ENCODE measurements at regions not wholly inside any gene's neighbourhood (a gene's known extent, or its start where the extent isn't known, plus 50 kb on each side); places are given as distances from the start of the nearest gene placed in this dataset.

DNA sequence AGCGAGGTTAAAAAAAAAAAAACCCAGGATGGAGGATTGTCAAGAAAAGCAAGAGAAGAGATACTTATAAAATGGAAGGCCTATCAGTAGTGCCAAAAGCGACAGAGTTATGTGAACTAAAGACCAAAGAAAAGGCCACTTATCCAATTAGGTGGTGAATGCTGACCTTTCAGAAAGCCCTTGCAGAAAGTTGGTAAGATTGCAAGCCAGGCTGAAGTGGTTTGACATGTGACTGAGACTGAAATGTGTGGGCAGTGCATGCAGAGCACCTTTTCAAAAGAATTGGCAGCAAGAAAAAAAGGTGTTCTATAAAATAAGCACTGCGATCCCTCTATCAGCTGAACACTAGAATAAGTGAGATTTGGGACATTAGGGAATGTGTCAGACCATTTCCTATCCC is 379.4 kb upstream of the FAM98A start:
- H3K27ac ChIP-seq: no peak overlapping the region
- no peaks in the 10 kb centered on the region for H3K9me3 ChIP-seq
- no peak for DNase-seq (ENCODE audit: low spot score)
- H3K36me3 ChIP-seq: no peaks in the 10 kb centered on the region
- H3K27me3 ChIP-seq (replicated peaks; ENCODE audit: insufficient read depth): no peaks in the 10 kb centered on the region
- TF ChIP-seq, protein P1, sequence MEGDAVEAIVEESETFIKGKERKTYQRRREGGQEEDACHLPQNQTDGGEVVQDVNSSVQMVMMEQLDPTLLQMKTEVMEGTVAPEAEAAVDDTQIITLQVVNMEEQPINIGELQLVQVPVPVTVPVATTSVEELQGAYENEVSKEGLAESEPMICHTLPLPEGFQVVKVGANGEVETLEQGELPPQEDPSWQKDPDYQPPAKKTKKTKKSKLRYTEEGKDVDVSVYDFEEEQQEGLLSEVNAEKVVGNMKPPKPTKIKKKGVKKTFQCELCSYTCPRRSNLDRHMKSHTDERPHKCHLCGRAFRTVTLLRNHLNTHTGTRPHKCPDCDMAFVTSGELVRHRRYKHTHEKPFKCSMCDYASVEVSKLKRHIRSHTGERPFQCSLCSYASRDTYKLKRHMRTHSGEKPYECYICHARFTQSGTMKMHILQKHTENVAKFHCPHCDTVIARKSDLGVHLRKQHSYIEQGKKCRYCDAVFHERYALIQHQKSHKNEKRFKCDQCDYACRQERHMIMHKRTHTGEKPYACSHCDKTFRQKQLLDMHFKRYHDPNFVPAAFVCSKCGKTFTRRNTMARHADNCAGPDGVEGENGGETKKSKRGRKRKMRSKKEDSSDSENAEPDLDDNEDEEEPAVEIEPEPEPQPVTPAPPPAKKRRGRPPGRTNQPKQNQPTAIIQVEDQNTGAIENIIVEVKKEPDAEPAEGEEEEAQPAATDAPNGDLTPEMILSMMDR (IDR thresholded peaks at IDR 0.05): no peak
- H3K4me1 ChIP-seq (ENCODE audit: control insufficient read depth in 1 of 2, low read depth in 2 of 2): no peaks in the 10 kb centered on the region
- H3K4me3 ChIP-seq: no peak overlapping the region
- no peak for ATAC-seq (ENCODE audit: insufficient number of reproducible peaks, low FRiP score, low read depth)

DNA sequence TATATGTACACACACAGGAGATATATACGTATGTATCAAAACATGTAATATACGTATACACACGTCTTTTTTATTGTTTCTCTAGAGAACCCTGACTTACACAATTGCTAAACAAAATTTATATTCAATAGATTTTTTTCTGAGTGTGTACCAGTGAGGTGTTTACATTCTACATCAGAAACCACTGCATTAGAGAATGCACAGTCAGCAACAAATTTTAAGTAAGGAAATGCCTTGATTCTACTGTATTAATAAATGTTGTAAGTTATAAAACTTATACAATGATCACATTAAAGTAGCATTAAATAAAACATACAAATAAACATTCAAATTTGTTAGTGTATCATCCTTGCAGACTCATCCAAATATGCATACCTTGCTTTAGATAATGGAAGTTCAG is 376.4 kb upstream of the FAM98A start:
- no peak overlapping the region for H3K4me3 ChIP-seq
- TF ChIP-seq, protein P1 (IDR thresholded peaks at IDR 0.05): no peak
- DNase-seq (ENCODE audit: low spot score) (no peak), ATAC-seq (ENCODE audit: insufficient number of reproducible peaks, low FRiP score, low read depth) (no peak)
- no peak overlapping the region for H3K27ac ChIP-seq
- no peaks in the 10 kb centered on the region for H3K9me3 ChIP-seq
- H3K4me1 ChIP-seq (ENCODE audit: control insufficient read depth in 1 of 2, low read depth in 2 of 2): no peaks in the 10 kb centered on the region
- H3K36me3 ChIP-seq: no peaks in the 10 kb centered on the region
- no peaks in the 10 kb centered on the region for H3K27me3 ChIP-seq (replicated peaks; ENCODE audit: insufficient read depth)

DNA sequence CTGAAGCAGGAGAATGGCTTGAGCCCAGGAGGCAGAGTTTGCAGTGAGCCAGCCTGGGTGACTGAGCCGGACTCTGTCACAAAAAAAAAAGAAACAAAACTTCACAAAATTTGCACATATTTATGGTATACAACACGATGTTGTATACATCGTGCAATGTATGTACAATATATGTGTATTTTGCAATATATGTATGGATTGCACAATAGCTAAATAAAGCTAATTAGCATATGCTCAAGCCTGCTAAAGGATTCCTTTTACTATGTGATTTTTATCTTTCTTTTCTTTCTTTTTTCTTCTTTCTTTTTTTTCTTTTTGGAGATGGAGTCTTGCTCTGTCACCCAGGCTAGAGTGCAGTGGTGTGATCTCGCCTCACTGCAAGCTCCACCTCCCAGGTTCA is 368.0 kb upstream of the FAM98A start:
- Histone ChIP-seq H3K4me1 (ENCODE audit: control insufficient read depth in 1 of 2, low read depth in 2 of 2) (no peaks in the 10 kb centered on the region), H3K36me3 (no peaks in the 10 kb centered on the region), H3K27ac (no peak overlapping the region), H3K4me3 (no peak overlapping the region), H3K9me3 (no peaks in the 10 kb centered on the region), H3K27me3 (replicated peaks; ENCODE audit: insufficient read depth) (no peaks in the 10 kb centered on the region)
- DNase-seq (ENCODE audit: low spot score): no peak
- no peak for ATAC-seq (ENCODE audit: insufficient number of reproducible peaks, low FRiP score, low read depth)
- TF ChIP-seq, protein P1 (IDR thresholded peaks at IDR 0.05): no peak

DNA sequence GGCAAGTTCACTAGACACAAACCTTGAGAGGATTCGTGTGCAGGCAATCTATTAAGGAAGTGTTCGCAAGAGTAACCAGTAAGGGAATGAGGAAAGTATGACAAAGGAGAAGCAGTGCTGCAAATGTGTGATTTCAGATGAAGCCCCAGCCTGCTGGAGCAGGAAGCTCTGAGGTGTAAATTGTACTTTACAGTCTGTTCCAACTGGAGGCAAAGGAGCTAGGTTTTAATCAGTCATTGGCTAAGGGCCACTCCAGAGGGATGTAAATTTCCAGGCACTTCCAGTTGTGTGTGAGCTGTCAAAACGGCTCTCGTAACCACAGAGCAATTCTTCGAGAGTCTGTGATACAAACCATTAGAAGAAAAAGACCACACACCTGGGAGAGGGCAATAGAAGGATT is 359.5 kb upstream of the FAM98A start:
- H3K27ac ChIP-seq: no peak overlapping the region
- TF ChIP-seq, protein P1 (IDR thresholded peaks at IDR 0.05): no peak
- ATAC-seq (ENCODE audit: insufficient number of reproducible peaks, low FRiP score, low read depth) (no peak), DNase-seq (ENCODE audit: low spot score) (no peak)
- no peaks in the 10 kb centered on the region for H3K27me3 ChIP-seq (replicated peaks; ENCODE audit: insufficient read depth)
- H3K36me3 ChIP-seq: no peaks in the 10 kb centered on the region
- no peaks in the 10 kb centered on the region for H3K4me1 ChIP-seq (ENCODE audit: control insufficient read depth in 1 of 2, low read depth in 2 of 2)
- no peaks in the 10 kb centered on the region for H3K9me3 ChIP-seq
- H3K4me3 ChIP-seq: no peak overlapping the region

DNA sequence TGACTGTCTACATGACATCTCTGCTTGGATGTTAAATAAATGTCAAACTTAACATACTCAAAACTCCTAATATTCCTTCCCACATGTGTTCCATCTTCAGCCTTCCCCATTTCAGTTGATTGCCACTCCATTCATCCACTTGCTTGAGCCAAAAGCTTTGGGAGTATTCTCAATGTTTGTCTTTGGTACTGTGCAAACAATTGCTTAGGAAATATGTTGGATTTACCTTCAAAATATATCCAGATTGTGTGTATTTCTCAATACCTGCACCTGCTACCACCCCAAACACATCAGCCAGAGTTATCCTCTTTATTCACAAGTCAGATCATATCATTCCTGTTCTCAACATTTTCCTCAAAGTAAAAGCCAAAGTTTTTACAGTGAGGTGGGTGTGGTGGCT is 350.3 kb upstream of the FAM98A start:
- H3K27ac ChIP-seq: no peak overlapping the region
- H3K9me3 ChIP-seq: no peaks in the 10 kb centered on the region
- no peaks in the 10 kb centered on the region for H3K36me3 ChIP-seq
- TF ChIP-seq, protein P1 (IDR thresholded peaks at IDR 0.05): no peak
- no peak for ATAC-seq (ENCODE audit: insufficient number of reproducible peaks, low FRiP score, low read depth)
- no peak for DNase-seq (ENCODE audit: low spot score)
- no peaks in the 10 kb centered on the region for H3K4me1 ChIP-seq (ENCODE audit: control insufficient read depth in 1 of 2, low read depth in 2 of 2)
- no peaks in the 10 kb centered on the region for H3K27me3 ChIP-seq (replicated peaks; ENCODE audit: insufficient read depth)
- no peak overlapping the region for H3K4me3 ChIP-seq
